ENCODE measurements at regions not wholly inside any gene's neighbourhood (a gene's known extent, or its start where the extent isn't known, plus 50 kb on each side); places are given as distances from the start of the nearest gene placed in this dataset.

DNA sequence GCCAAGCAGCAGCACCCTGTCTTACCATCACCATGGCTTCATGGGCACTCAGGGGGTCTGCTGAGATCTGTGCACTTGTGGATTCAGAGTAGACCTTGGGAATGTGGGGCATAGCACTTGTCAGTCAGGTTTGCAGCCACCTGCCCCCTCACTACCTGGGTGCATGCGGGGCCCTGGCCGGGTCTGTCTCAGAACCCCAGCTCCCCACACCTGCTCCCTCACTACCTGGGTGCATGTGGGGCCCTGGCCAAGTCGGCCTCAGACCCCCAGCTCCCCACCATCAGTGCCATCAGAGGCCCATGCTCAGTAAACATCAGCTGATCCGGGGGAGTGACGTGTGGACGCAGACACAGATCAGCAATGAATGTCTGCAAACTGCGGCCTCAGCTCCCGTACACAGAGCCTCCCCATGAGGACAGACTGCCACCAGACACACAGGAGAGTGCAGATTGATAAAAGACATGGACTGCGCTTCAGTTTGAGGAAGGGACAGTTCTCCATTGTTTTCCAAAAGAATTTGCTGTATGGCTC, 205.1 kb downstream of the GLI2 start:
- Histone ChIP-seq H4K20me1 (ENCODE audit: insufficient read depth) (no peaks in the 10 kb centered on the region), H3K27ac (no peak overlapping the region), H3K27me3 (ENCODE audit: insufficient read depth, low read depth) (no peaks in the 10 kb centered on the region), H3K4me2 (no peak overlapping the region), H3K4me3 (no peak overlapping the region), H3K36me3 (ENCODE audit: low read depth) (no peaks in the 10 kb centered on the region), H3F3A (ENCODE audit: insufficient read depth, low read depth) (0 out of 2 replicates have a peak, but pooled peaks cover 2% of the 10 kb centered on the region), H3K79me2 (ENCODE audit: low read depth) (no peaks in the 10 kb centered on the region), H3K9me3 (ENCODE audit: insufficient read depth, low read depth) (no peaks in the 10 kb centered on the region), H3K9me2 (ENCODE audit: insufficient read depth) (no peaks in the 10 kb centered on the region), H3K4me1 (replicated peaks; ENCODE audit: insufficient read depth) (peaks cover under 1% of the 10 kb centered on the region), H2AFZ (no peak overlapping the region)
- no TSS peak for BruUV-seq (replicated peaks)
- DNase-seq, result no peak
- CTCF ChIA-PET, result interaction anchor here (0.6 kb wide), 1 partner anchor 34 kb away, joined by 4 read pairs; no protein-coding TSS in a partner anchor
- TF ChIP-seq, protein P1, sequence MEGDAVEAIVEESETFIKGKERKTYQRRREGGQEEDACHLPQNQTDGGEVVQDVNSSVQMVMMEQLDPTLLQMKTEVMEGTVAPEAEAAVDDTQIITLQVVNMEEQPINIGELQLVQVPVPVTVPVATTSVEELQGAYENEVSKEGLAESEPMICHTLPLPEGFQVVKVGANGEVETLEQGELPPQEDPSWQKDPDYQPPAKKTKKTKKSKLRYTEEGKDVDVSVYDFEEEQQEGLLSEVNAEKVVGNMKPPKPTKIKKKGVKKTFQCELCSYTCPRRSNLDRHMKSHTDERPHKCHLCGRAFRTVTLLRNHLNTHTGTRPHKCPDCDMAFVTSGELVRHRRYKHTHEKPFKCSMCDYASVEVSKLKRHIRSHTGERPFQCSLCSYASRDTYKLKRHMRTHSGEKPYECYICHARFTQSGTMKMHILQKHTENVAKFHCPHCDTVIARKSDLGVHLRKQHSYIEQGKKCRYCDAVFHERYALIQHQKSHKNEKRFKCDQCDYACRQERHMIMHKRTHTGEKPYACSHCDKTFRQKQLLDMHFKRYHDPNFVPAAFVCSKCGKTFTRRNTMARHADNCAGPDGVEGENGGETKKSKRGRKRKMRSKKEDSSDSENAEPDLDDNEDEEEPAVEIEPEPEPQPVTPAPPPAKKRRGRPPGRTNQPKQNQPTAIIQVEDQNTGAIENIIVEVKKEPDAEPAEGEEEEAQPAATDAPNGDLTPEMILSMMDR (conservative IDR thresholded peaks at IDR 0.05), result no peak
- TF ChIP-seq EZH2 (IDR thresholded peaks at IDR 0.05; ENCODE audit: low read depth), result no peak
- POLR2A ChIA-PET (ENCODE audit: unreplicated experiment), result no interaction called here
- intact Hi-C loops (cut with micrococcal nuclease; ENCODE audit: unreplicated experiment), result no loop called here

DNA sequence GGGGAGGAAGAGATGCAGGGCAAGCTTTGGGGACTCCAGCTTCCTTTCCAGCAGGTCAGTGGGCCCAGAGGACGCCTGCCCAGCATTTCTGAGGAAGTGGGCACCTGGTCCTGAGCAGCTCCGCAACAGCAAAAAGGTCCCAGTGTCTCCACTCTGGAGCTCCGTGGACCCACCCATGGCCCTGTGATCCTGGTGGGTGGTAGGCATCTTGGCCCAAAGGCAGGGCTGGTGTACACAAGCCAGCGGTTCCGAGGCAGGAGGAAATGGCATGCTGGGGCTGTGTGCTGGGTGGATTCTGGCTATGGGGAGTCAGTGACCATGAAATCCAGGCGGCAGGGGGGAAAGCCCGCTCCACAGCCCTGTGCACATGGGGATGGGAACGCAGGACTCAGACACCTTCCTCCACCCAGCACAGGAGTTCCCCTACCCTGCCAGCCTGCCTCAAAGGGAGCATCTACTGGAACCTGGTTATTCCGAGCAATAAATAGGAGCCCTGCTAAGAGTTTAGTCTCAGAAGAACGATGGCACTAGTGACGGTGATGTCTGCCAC, 206.0 kb downstream of the GLI2 start:
- no peaks in the 10 kb centered on the region for H3K36me3 ChIP-seq (ENCODE audit: low read depth)
- intact Hi-C loops (cut with micrococcal nuclease; ENCODE audit: unreplicated experiment), result no loop called here
- no peaks in the 10 kb centered on the region for H3K79me2 ChIP-seq (ENCODE audit: low read depth)
- DNase-seq, result no peak
- no peak overlapping the region for H2AFZ ChIP-seq
- no peak overlapping the region for H3K4me2 ChIP-seq
- BruUV-seq (replicated peaks), result no TSS peak
- no peaks in the 10 kb centered on the region for H3K9me3 ChIP-seq (ENCODE audit: insufficient read depth, low read depth)
- TF ChIP-seq, protein P1 (conservative IDR thresholded peaks at IDR 0.05), result no peak
- TF ChIP-seq EZH2 (IDR thresholded peaks at IDR 0.05; ENCODE audit: low read depth), result no peak
- H3F3A ChIP-seq (ENCODE audit: insufficient read depth, low read depth), result no peaks in the 10 kb centered on the region
- POLR2A ChIA-PET (ENCODE audit: unreplicated experiment), result no interaction called here
- H3K27me3 ChIP-seq (ENCODE audit: insufficient read depth, low read depth), result no peaks in the 10 kb centered on the region
- no peaks in the 10 kb centered on the region for H3K4me1 ChIP-seq (replicated peaks; ENCODE audit: insufficient read depth)
- H4K20me1 ChIP-seq (ENCODE audit: insufficient read depth), result no peaks in the 10 kb centered on the region
- no peaks in the 10 kb centered on the region for H3K9me2 ChIP-seq (ENCODE audit: insufficient read depth)
- no peak overlapping the region for H3K27ac ChIP-seq
- CTCF ChIA-PET, result no interaction called here
- no peak overlapping the region for H3K4me3 ChIP-seq

- Histone ChIP-seq H3K4me1 (replicated peaks; ENCODE audit: insufficient read depth) (no peaks in the 10 kb centered on the region), H3K27me3 (ENCODE audit: insufficient read depth, low read depth) (no peaks in the 10 kb centered on the region), H3K9me2 (ENCODE audit: insufficient read depth) (no peaks in the 10 kb centered on the region), H3K4me2 (no peak overlapping the region), H4K20me1 (ENCODE audit: insufficient read depth) (no peaks in the 10 kb centered on the region), H3K4me3 (no peak overlapping the region), H3K27ac (no peak overlapping the region), H3K9me3 (ENCODE audit: insufficient read depth, low read depth) (no peaks in the 10 kb centered on the region), H2AFZ (no peak overlapping the region), H3F3A (ENCODE audit: insufficient read depth, low read depth) (no peaks in the 10 kb centered on the region), H3K36me3 (ENCODE audit: low read depth) (no peaks in the 10 kb centered on the region), H3K79me2 (ENCODE audit: low read depth) (no peaks in the 10 kb centered on the region)
- no peak for DNase-seq
- no TSS peak for BruUV-seq (replicated peaks)
- intact Hi-C loops (cut with micrococcal nuclease; ENCODE audit: unreplicated experiment), result no loop called here
- TF ChIP-seq, protein P1 (conservative IDR thresholded peaks at IDR 0.05), result no peak
- ChIA-PET CTCF (no interaction called here), POLR2A (ENCODE audit: unreplicated experiment) (no interaction called here)
Measured at GRCh38 chr2:120942658-120943057, 207.0 kb downstream of the GLI2 start.
